ENCODE measurements at regions not wholly inside any gene's neighbourhood (a gene's known extent, or its start where the extent isn't known, plus 50 kb on each side); places are given as distances from the start of the nearest gene placed in this dataset.
"Not testable (repeated sequence)": the region's sequence is repeated elsewhere in the genome, so short reads cannot be mapped to it uniquely, and the experiment has no call there.

- 75% methylated on average over 2 of the region's 2 CpGs for WGBS
- peak; percentile 68 for TF ChIP-seq HNF4G (IDR thresholded peaks at IDR 0.05)
- TF ChIP-seq HNF4A (conservative IDR thresholded peaks at IDR 0.05): peak; percentile 81 to 86
- TF ChIP-seq SP1 (IDR thresholded peaks at IDR 0.05): peak; percentile 46
- H3K4me3 ChIP-seq (ENCODE audit: low read depth in 1 of 3, low read length in 3 of 3); H3K27ac ChIP-seq (ENCODE audit: low read depth in 1 of 2, low read length in 2 of 2); H3K36me3 ChIP-seq (ENCODE audit: control insufficient read depth in 4 of 4, insufficient read depth in 3 of 4, low read depth in 1 of 4, low read length in 3 of 4); H3K4me1 ChIP-seq (ENCODE audit: control insufficient read depth in 4 of 4, insufficient read depth in 4 of 4, low read length in 3 of 4); H3K9me3 ChIP-seq (ENCODE audit: control insufficient read depth in 4 of 4, low read length in 3 of 4); H3K9ac ChIP-seq (ENCODE audit: low read depth in 1 of 2, low read length in 2 of 2); DNase-seq (ENCODE audit: low spot score); H3K27me3 ChIP-seq (ENCODE audit: control insufficient read depth in 4 of 4, insufficient read depth in 4 of 4, low read length in 3 of 4): not testable (repeated sequence)
Measured at GRCh38 chr7:114169389-114169788, 245.2 kb upstream of the FOXP2 start.

GRCh38 chr7:114160925-114161324 is 242.1 kb upstream of the PPP1R3A start:
- Histone ChIP-seq H3K4me1 (ENCODE audit: control insufficient read depth in 4 of 4, insufficient read depth in 4 of 4, low read length in 3 of 4) (no peaks in the 10 kb centered on the region), H3K9ac (ENCODE audit: low read depth in 1 of 2, low read length in 2 of 2) (no peak overlapping the region), H3K27me3 (ENCODE audit: control insufficient read depth in 4 of 4, insufficient read depth in 4 of 4, low read length in 3 of 4) (no peaks in the 10 kb centered on the region), H3K4me3 (ENCODE audit: low read depth in 1 of 3, low read length in 3 of 3) (no peak overlapping the region), H3K27ac (ENCODE audit: low read depth in 1 of 2, low read length in 2 of 2) (no peak overlapping the region), H3K9me3 (ENCODE audit: control insufficient read depth in 4 of 4, low read length in 3 of 4) (no peaks in the 10 kb centered on the region), H3K36me3 (ENCODE audit: control insufficient read depth in 4 of 4, insufficient read depth in 3 of 4, low read depth in 1 of 4, low read length in 3 of 4) (no peaks in the 10 kb centered on the region)
- TF ChIP-seq HNF4A (conservative IDR thresholded peaks at IDR 0.05): no peak
- WGBS: 93% methylated on average over 2 of the region's 2 CpGs
- no peak for DNase-seq (ENCODE audit: low spot score)

- Histone ChIP-seq H3K9ac (ENCODE audit: low read depth in 1 of 2, low read length in 2 of 2) (no peak overlapping the region), H3K9me3 (ENCODE audit: control insufficient read depth in 4 of 4, low read length in 3 of 4) (no peaks in the 10 kb centered on the region), H3K36me3 (ENCODE audit: control insufficient read depth in 4 of 4, insufficient read depth in 3 of 4, low read depth in 1 of 4, low read length in 3 of 4) (no peaks in the 10 kb centered on the region), H3K27ac (ENCODE audit: low read depth in 1 of 2, low read length in 2 of 2) (no peak overlapping the region), H3K27me3 (ENCODE audit: control insufficient read depth in 4 of 4, insufficient read depth in 4 of 4, low read length in 3 of 4) (no peaks in the 10 kb centered on the region), H3K4me3 (ENCODE audit: low read depth in 1 of 3, low read length in 3 of 3) (no peak overlapping the region), H3K4me1 (ENCODE audit: control insufficient read depth in 4 of 4, insufficient read depth in 4 of 4, low read length in 3 of 4) (no peaks in the 10 kb centered on the region)
- 93% methylated on average over 1 of the region's 1 CpG for WGBS
- TF ChIP-seq NR2F2 (IDR thresholded peaks at IDR 0.05) (no peak), HNF4A (conservative IDR thresholded peaks at IDR 0.05) (no peak), ZBTB33 (IDR thresholded peaks at IDR 0.05) (no peak), GABPA (IDR thresholded peaks at IDR 0.05 in 1 of 2, conservative IDR thresholded peaks at IDR 0.05 in 1 of 2) (no peak), ATF3 (IDR thresholded peaks at IDR 0.05) (no peak)
- no peak for DNase-seq (ENCODE audit: low spot score)
Measured at GRCh38 chr7:114158854-114159253, 240.0 kb upstream of the PPP1R3A start.

GRCh38 chr7:114158275-114158674 is 239.5 kb upstream of the PPP1R3A start:
- WGBS: 78% methylated on average over 3 of the region's 3 CpGs
- no peaks in the 10 kb centered on the region for H3K36me3 ChIP-seq (ENCODE audit: control insufficient read depth in 4 of 4, insufficient read depth in 3 of 4, low read depth in 1 of 4, low read length in 3 of 4)
- H3K4me3 ChIP-seq (ENCODE audit: low read depth in 1 of 3, low read length in 3 of 3): no peak overlapping the region
- no peaks in the 10 kb centered on the region for H3K4me1 ChIP-seq (ENCODE audit: control insufficient read depth in 4 of 4, insufficient read depth in 4 of 4, low read length in 3 of 4)
- H3K27me3 ChIP-seq (ENCODE audit: control insufficient read depth in 4 of 4, insufficient read depth in 4 of 4, low read length in 3 of 4): no peaks in the 10 kb centered on the region
- no peak for DNase-seq (ENCODE audit: low spot score)
- H3K9me3 ChIP-seq (ENCODE audit: control insufficient read depth in 4 of 4, low read length in 3 of 4): no peaks in the 10 kb centered on the region
- H3K27ac ChIP-seq (ENCODE audit: low read depth in 1 of 2, low read length in 2 of 2): no peak overlapping the region
- no peak overlapping the region for H3K9ac ChIP-seq (ENCODE audit: low read depth in 1 of 2, low read length in 2 of 2)
- no peak for TF ChIP-seq RXRA (IDR thresholded peaks at IDR 0.05)
- no peak for TF ChIP-seq EGR1 (IDR thresholded peaks at IDR 0.05; ENCODE audit: low read depth in 2 of 2)
- no peak for TF ChIP-seq HNF4G (IDR thresholded peaks at IDR 0.05)
- no peak for TF ChIP-seq REST (IDR thresholded peaks at IDR 0.05)
- no peak for TF ChIP-seq SP1 (IDR thresholded peaks at IDR 0.05)
- TF ChIP-seq RAD21 (IDR thresholded peaks at IDR 0.05): no peak
- TF ChIP-seq TAF1 (conservative IDR thresholded peaks at IDR 0.05): no peak
- TF ChIP-seq GABPA (IDR thresholded peaks at IDR 0.05 in 1 of 2, conservative IDR thresholded peaks at IDR 0.05 in 1 of 2): no peak
- TF ChIP-seq ATF3 (IDR thresholded peaks at IDR 0.05): no peak
- TF ChIP-seq FOXA1 (IDR thresholded peaks at IDR 0.05): no peak
- no peak for TF ChIP-seq MAX (IDR thresholded peaks at IDR 0.05)
- no peak for TF ChIP-seq FOXA2 (IDR thresholded peaks at IDR 0.05)
- TF ChIP-seq NR2F2 (IDR thresholded peaks at IDR 0.05): no peak
- TF ChIP-seq ZBTB33 (IDR thresholded peaks at IDR 0.05): no peak
- TF ChIP-seq HNF4A (conservative IDR thresholded peaks at IDR 0.05): no peak
- no peak for TF ChIP-seq JUND (IDR thresholded peaks at IDR 0.05)

Measured in liver (tissue), 7 donors.